A673 (cell line): ENCODE measurements at regions not wholly inside any gene's neighbourhood (a gene's known extent, or its start where the extent isn't known, plus 50 kb on each side); places are given as distances from the start of the nearest gene placed in this dataset.

ENCODE experiments used
- BruUV-seq: library from RNA; stranded (reverse); fragments of 400-500 nt; replicated peaks from 2 replicates; lab custom pipeline; 2021; lab: Mats Ljungman, UMichigan
- CTCF ChIA-PET: fragments of 300-600 bp; sonication (Branson Sonifier 250); formaldehyde crosslinking; loops from one replicate; lab custom pipeline; 2022; ENCODE audit warnings: antibody characterized with exemption; lab: Charles Lee
- POLR2A ChIA-PET: fragments of 300-600 bp; sonication (Branson Sonifier 250); formaldehyde crosslinking; loops from one replicate; lab custom pipeline; 2022; ENCODE audit warnings: antibody characterized with exemption; ENCODE audit not compliant: low non-redundant PET; lab: Charles Lee
- DNase-seq: peaks from one replicate; pipeline ENCODE4 v3.0.0-alpha.2; 2015; ENCODE audit warnings: low spot score
- H3K27ac ChIP-seq: fragments of 200-600 bp; sonication (generic); 2 replicates; pipeline ENCODE4 v1.5.1; 2016; ENCODE audit warnings: mixed run types, low read depth, mild to moderate bottlenecking, mixed read lengths, antibody characterized with exemption, low read length; ENCODE audit not compliant: poor library complexity, severe bottlenecking
- H3K27me3 ChIP-seq: fragments of 200-600 bp; sonication (generic); replicated peaks from 2 replicates; pipeline ENCODE4 v1.6.1; 2017; ENCODE audit warnings: mixed run types, low read depth, mild to moderate bottlenecking, mixed read lengths, antibody characterized with exemption, low read length; ENCODE audit not compliant: insufficient read depth, poor library complexity
- H3K36me3 ChIP-seq: fragments of 200-600 bp; sonication (generic); 2 replicates; pipeline ENCODE4 v1.6.1; 2016; ENCODE audit warnings: mixed run types, mild to moderate bottlenecking, mixed read lengths, antibody characterized with exemption, low read length; ENCODE audit not compliant: insufficient read depth, poor library complexity, severe bottlenecking
- H3K4me1 ChIP-seq: fragments of 200-600 bp; sonication (generic); 2 replicates; pipeline ENCODE4 v1.6.1; 2017; ENCODE audit warnings: mixed run types, mild to moderate bottlenecking, mixed read lengths, antibody characterized with exemption, low read length; ENCODE audit not compliant: insufficient read depth, poor library complexity, severe bottlenecking
- H3K4me3 ChIP-seq: fragments of 200-600 bp; sonication (generic); 2 replicates; pipeline ENCODE4 v1.5.1; 2016; ENCODE audit warnings: low read depth, mixed run types, mild to moderate bottlenecking, mixed read lengths, low read length; ENCODE audit not compliant: poor library complexity, severe bottlenecking
- H3K9me3 ChIP-seq: fragments of 200-600 bp; sonication (generic); 2 replicates; pipeline ENCODE4 v1.6.1; 2016; ENCODE audit warnings: mixed run types, low read depth, mild to moderate bottlenecking, mixed read lengths, antibody characterized with exemption, low read length; ENCODE audit not compliant: poor library complexity, severe bottlenecking
- CTCF ChIP-seq: fragments of 300-800, 200-600 bp; sonication (generic); conservative IDR thresholded peaks from 2 replicates; pipeline ENCODE4 v1.5.1; 2017; ENCODE audit warnings: low read depth, mild to moderate bottlenecking, antibody characterized with exemption, low read length, moderate library complexity, mixed read lengths
- EZH2 ChIP-seq: fragments of 200-600 bp; sonication (generic); IDR thresholded peaks from 2 replicates; pipeline ENCODE4 v1.6.1; 2017; ENCODE audit warnings: borderline replicate concordance, low read depth, mild to moderate bottlenecking, mixed read lengths, antibody characterized with exemption, low read length; ENCODE audit not compliant: poor library complexity, severe bottlenecking
- intact Hi-C: fragments of 100-400 bp; cut with micrococcal nuclease; formaldehyde crosslinking; loops from one replicate; pipeline ENCODE4 v1.10.0; 2022; ENCODE audit not compliant: unreplicated experiment

- Histone ChIP-seq H3K27me3 (no peaks in the 10 kb centered on the region), H3K4me1 (no peaks in the 10 kb centered on the region), H3K36me3 (no peaks in the 10 kb centered on the region), H3K27ac (no peak overlapping the region), H3K4me3 (no peak overlapping the region), H3K9me3 (no peaks in the 10 kb centered on the region)
- no TSS peak for BruUV-seq
- TF ChIP-seq EZH2 (no peak), CTCF (no peak)
- DNase-seq = no peak
- POLR2A ChIA-PET = no interaction called here
- CTCF ChIA-PET = no interaction called here
- intact Hi-C loops = no loop called here
These were observed 55.7 kb upstream of the OR5AN1 start for GRCh38 chr11:59302991-59303390.

GRCh38 chr11:59295435-59295834, 63.3 kb upstream of the OR5AN1 start:
- intact Hi-C loops = no loop called here
- BruUV-seq = no TSS peak
- Histone ChIP-seq H3K4me1 (no peaks in the 10 kb centered on the region), H3K27ac (no peak overlapping the region), H3K4me3 (no peak overlapping the region), H3K36me3 (no peaks in the 10 kb centered on the region), H3K27me3 (peaks cover 4% of the 10 kb centered on the region), H3K9me3 (no peaks in the 10 kb centered on the region)
- ChIA-PET POLR2A (no interaction called here), CTCF (no interaction called here)
- no peak for DNase-seq
- TF ChIP-seq CTCF (no peak), EZH2 (no peak)

DNA sequence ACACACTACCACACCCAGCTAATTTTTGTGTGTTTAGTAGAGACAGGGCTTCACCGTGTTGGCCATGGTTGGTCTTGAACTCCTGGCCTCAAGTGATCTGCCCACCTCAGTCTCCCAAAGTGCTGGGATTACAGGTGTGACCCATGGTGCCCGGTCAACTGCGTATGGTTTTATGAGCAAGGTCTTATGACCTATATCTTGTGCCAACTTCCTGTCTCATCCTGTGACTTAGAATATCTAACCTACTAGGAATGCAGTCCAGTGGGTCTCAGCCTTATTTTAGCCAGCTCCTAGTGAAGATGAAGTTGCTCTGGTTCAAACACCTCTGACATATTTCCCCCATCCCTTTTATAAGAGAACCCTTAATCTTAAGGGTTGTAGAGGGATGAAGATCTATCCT, 66.1 kb upstream of the OR5AN1 start:
- no peak for DNase-seq
- POLR2A ChIA-PET = no interaction called here
- Histone ChIP-seq H3K4me1 (no peaks in the 10 kb centered on the region), H3K27ac (no peak overlapping the region), H3K4me3 (no peak overlapping the region), H3K36me3 (no peaks in the 10 kb centered on the region), H3K9me3 (no peaks in the 10 kb centered on the region), H3K27me3 (peaks cover 4% of the 10 kb centered on the region)
- CTCF ChIA-PET = no interaction called here
- TF ChIP-seq CTCF = no peak
- TF ChIP-seq EZH2 = no peak
- intact Hi-C loops = no loop called here
- BruUV-seq = no TSS peak
